ENCODE measurements at regions not wholly inside any gene's neighbourhood (a gene's known extent, or its start where the extent isn't known, plus 50 kb on each side); places are given as distances from the start of the nearest gene placed in this dataset.
"Not testable (repeated sequence)": the region's sequence is repeated elsewhere in the genome, so short reads cannot be mapped to it uniquely, and the experiment has no call there.

- DNase-seq (ENCODE audit: low read depth in 2 of 3, low spot score in 2 of 3) = no peak
Measured at GRCh38 chr3:118559286-118559685, 475.4 kb downstream of the IGSF11 start.

DNA sequence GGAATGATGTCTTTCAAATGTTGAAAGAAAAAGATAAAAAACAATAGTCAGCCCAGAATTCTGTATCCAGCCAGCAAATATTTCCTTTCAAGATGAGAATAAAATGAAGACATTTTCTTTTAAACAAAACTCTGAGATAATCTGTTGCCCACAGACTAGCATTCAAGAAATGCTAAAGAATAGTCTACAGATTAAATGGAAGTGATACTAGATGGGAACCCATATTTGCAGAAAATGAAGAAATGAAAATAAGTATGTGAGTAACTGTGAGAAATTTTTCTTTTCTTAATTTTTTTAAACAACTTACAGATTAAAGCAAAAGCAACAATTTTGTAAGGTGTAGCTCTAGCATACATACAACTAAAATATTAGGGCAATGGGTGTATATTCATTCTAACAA is 469.8 kb downstream of the IGSF11 start:
- DNase-seq (ENCODE audit: low read depth in 2 of 3, low spot score in 2 of 3) = no peak

DNA sequence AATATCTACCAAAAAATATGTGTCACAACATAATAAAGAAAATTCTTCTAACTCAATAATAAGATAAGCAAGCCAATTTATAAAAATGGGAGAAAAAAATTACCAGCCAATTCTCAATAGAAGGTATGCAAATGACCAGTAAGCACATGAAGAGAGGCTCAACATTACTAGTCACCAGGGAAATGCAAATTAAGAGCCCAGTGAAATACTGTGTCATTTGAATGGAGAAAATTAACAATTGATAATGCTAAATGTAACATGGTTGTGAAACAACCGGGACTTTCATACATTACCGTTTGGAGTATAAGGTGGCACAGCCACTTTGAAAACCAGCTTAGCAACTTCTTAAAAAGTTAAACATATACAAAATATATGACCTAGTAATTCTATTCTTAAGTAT is 460.7 kb downstream of the IGSF11 start:
- no peak for DNase-seq (ENCODE audit: low read depth in 2 of 3, low spot score in 2 of 3)

DNA sequence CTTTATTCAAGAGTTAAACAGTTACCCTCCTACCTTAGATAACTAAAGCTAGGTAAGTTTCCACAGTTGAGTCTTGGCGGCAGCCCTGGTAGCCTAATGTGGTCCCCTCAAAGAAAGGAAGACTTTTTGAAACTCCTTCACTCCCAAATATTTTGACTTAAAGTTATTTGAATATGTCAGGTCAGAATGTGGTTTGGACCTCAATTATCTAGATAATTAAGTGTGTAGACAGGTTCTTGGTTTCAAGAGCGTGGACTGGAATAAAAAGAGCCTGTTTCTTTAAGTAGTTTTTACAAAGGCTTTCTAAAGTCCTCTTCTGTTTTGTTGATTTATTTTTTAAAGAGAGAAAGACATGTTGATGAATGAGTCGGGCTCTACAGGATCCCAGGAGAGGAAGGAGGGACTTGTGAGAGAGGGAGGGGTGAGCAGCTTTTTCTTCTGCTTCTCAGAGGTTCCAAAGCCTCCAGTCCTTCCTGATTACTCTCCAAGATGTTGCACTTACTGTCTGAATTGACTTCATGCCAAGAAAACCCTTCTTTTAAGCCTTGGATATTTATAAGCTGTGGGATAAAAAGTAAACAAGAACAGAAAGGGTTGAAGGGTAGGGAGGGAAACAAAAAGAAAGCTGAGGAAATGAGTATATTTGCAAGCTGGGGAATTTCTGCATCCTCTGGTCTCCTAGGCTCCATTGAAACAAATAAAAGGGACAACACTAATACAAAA is 457.4 kb downstream of the IGSF11 start:
- no peak for DNase-seq (ENCODE audit: low read depth in 2 of 3, low spot score in 2 of 3)

DNA sequence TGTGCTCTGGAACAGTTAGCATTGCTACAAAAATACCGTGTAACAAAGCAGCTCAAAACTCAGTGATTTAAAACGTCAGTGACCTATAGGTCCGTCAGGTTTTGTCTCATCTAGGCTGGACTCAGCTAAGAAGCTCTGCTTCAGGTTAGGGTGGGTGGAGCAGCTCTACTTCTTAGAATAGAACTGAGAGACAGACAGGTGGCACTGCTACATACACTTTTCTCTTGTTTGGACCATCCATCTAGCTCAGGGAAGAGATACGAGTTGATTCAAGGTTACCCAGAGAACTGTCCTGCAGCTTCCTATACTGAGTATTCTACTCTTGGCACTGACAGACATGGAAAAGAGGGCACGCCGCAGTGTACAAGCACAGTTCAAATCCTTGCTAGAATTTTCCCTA is 456.1 kb downstream of the IGSF11 start:
- no peak for DNase-seq (ENCODE audit: low read depth in 2 of 3, low spot score in 2 of 3)

GRCh38 chr3:118587037-118587741 is 447.5 kb downstream of the IGSF11 start:
- no peak for DNase-seq (ENCODE audit: low read depth in 2 of 3, low spot score in 2 of 3)

DNA sequence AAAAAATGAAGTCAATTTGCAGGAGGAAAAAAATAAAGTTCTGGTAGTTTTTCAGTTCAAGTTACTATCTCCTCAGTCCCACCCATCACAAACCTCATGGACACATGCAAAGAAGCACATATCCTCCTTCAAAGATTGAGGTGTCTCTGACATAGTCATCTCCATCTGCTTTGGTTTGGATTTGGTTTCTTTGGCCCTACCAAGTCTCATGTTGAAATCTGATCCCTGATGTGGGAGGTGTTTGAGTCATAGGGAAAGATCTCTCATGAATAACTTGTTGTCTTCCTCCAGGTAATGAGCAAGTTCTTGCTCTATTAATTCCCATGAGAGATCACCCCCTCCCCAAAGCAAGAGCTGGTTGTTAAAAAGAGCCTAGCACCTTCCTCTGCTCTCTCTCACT is 446.8 kb downstream of the IGSF11 start:
- DNase-seq (ENCODE audit: low read depth in 2 of 3, low spot score in 2 of 3) = no peak

DNA sequence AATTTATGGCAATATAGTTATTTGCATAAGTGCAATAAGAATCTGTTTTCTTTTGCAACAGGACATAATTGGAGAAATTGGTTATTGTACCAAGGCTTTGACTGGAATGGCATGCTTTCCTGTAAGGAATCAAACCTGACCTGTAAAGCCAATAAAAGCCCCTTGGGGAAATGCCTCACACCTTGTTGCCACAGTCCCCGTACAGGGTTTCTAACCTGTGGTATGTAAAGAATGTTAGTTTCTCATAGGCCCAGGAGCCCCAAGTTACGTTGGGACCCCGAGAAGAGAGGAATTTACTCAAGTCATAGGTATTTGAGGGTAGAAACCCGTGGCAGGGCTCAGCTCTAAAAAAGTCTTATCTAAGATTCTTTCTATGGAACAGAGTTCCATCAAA is 441.4 kb downstream of the IGSF11 start:
- DNase-seq (ENCODE audit: low read depth in 2 of 3, low spot score in 2 of 3) = no peak

- DNase-seq (ENCODE audit: low read depth in 2 of 3, low spot score in 2 of 3) = no peak
Measured at GRCh38 chr3:118597184-118597583, 437.5 kb downstream of the IGSF11 start.

DNA sequence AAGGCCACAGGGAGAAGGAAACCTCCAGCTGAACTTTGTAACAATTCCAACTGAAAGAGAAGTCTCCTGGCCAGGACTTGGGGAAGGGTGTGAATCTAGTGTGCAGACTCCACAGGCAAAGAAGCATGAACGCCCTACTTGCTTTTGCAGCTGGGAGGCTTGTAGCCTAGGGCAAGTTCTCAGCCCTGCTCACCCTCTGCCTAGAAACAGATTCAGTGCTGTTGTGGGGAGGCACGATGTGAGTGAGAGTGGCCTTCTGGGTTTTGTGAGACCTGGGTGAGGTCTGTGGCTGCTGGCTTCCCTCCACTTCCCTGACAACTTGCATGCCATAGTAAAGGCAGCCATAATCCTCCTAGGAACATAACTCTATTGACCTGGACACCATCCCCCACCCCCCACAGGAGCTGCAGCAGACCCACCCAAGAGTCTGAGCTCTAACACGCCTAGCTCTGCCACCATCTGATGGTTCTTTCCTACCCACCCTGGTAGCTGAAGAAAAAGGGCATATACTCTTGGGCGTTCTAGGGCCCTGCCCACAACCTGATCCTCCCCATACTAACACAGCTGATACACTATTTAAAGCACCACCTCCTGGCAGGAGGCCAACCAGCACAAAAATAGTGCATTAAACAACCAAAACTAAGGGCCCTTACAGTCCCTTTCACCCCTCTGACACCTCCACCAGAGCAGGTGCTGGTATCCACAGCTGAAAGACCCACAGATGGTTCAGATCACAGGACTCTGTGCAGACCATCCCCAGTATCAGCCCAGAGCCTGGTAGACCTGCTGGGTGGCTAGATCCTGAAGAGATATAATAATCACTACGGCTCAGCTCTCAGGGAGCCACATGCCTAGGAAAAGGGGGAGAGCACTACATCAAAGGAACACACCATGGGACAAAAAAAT is 426.5 kb downstream of the IGSF11 start:
- DNase-seq (ENCODE audit: low read depth in 2 of 3, low spot score in 2 of 3) = no peak

GRCh38 chr3:118618247-118619040 is 416.2 kb downstream of the IGSF11 start:
- DNase-seq (ENCODE audit: low read depth in 2 of 3, low spot score in 2 of 3) = no peak

GRCh38 chr3:118626453-118626852 is 408.2 kb downstream of the IGSF11 start:
- DNase-seq (ENCODE audit: low read depth in 2 of 3, low spot score in 2 of 3) = no peak

DNA sequence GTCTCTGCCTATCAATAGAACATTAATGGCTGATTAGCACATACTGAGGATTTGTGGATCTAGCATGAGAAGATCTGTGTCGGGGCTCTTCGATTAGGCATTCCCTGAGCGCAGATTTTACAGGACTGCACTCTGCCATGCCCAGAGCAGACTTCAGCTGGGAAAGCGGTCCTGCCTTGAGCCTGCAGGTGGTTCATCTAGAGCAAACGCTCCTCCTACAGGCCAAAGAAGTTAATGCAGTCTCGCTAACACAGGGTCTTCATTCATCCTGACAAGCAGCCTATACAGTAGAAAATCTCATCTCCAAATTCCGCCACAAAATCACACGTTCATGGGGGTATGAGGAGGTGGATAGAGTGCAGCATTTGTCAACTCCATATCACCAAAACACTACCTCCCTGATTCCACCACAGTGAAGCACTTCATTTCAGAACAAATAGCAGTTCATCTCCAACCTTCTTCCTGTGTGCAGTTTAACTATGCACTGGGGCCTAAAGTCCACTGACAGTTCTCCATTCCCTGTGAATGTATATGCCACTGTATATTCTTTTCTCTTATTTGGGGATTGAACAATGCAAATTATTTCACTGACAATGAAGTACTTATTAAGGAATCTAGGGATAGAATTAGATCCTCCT is 405.8 kb downstream of the IGSF11 start:
- DNase-seq (ENCODE audit: low read depth in 2 of 3, low spot score in 2 of 3) = no peak

- no peak for DNase-seq (ENCODE audit: low read depth in 2 of 3, low spot score in 2 of 3)
Measured at GRCh38 chr3:118629821-118630220, 404.8 kb downstream of the IGSF11 start.

DNA sequence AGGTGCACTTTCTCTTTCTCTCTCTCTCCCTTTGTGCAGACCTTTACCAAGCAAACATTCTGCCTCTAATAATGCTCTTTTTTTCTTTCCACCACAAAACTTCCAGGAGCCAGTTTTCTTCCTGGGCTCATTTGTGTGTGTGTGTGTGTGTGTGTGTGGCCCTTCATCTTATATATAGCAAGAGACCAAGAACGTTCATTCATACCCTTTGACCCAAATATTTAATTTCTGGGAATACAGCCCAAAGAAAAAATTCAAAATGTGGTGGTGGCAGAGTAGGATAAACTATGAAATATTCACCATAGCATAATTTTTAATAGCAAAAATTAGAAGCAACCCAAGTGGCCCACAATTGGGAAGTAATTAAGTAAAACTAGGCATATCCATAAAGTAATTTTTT is 398.9 kb downstream of the IGSF11 start:
- DNase-seq (ENCODE audit: low read depth in 2 of 3, low spot score in 2 of 3) = no peak

- no peak for DNase-seq (ENCODE audit: low read depth in 2 of 3, low spot score in 2 of 3)
Measured at GRCh38 chr3:118636841-118637240, 397.8 kb downstream of the IGSF11 start.

GRCh38 chr3:118637846-118638245 is 396.8 kb downstream of the IGSF11 start:
- DNase-seq (ENCODE audit: low read depth in 2 of 3, low spot score in 2 of 3) = no peak

DNA sequence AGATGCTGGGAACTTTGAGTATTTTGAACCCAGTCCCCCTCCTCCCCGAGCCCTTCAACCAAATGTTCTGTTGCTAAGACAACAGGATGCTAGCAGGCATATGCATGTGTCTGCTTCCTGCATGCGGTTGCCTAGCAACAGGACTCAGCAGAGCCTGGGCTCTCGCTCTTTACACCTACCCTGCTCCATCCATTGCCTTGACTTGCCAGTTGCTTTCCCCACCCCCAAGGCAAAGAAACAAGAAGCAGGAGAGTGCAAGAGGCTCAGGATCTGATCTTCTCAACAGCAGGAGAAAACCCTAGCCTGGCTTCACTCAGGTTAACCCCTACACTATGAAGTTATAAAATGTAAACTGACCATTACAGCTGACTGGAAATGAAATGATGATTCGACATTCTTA is 393.0 kb downstream of the IGSF11 start:
- no peak for DNase-seq (ENCODE audit: low read depth in 2 of 3, low spot score in 2 of 3)

DNA sequence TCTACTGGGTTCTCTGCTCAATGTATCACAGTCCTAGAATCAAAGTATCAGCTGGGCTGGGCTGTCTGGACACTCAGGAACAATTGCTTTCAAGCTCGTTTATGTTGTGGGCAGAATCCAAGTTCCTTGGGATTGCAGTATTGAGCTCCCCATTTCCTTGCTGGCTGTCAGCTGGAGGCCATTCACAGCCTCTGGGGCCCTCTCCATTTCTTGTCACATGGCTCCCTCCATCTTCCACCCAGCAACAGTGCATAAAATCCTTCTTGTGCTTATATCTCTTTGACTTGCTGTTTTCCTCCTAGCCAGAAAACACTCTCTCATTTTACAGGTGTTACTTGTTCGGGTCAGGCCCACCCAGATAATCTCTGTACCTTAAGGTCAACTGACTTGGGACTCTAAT is 363.5 kb downstream of the IGSF11 start:
- DNase-seq (ENCODE audit: low read depth in 2 of 3, low spot score in 2 of 3) = no peak

DNA sequence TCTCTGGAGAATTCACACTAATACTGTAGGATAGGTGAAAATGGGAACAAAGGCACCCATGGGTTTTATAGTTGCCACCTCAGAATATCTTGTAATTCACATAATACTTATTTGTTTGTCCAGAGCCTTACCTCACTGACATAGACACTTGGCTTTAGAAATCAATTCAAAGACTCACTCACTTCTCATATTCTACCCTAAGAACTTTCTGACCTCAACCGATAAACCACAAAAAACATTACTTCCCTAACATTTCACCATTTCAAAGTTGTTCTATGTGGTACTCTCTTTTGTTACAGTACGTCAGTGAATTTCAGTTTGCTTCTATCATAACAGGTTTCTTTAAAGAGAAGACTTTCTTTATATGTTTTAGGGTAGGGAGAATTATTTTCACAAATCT is 359.3 kb downstream of the IGSF11 start:
- no peak for DNase-seq (ENCODE audit: low read depth in 2 of 3, low spot score in 2 of 3)

DNA sequence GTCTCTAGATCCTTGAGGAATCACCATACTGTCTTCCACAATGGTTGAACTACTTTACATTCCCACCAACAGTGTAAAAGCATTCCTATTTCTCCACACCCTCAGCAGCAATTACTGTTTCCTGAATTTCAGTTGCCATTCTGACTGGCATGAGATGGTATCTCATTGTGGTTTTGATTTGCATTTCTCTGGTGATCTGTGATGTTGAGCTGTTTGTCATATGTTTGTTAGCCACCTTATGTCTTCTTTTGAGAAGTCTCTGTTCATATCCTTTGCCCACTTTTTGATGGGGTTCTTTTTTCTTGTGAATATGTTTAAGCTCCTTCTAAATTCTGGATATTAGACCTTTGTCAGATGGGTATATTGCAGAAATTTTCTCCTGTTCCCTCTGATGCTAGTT is 356.0 kb downstream of the IGSF11 start:
- not testable (repeated sequence) for DNase-seq (ENCODE audit: low read depth in 2 of 3, low spot score in 2 of 3)
